Endothelial cell of umbilical vein (primary cell): ENCODE measurements at regions not wholly inside any gene's neighbourhood (a gene's known extent, or its start where the extent isn't known, plus 50 kb on each side); places are given as distances from the start of the nearest gene placed in this dataset.

ENCODE experiments used
- BruUV-seq: library from RNA; stranded (reverse); fragments of 400-500 nt; replicated peaks from 2 replicates; lab custom pipeline; 2021; lab: Mats Ljungman, UMichigan
- CTCF ChIA-PET: fragments of 300-600, 350-600 bp; sonication (Branson Sonifier 250); formaldehyde crosslinking; loops from one replicate; lab custom pipeline; 2021; ENCODE audit warnings: antibody characterized with exemption, inconsistent platforms; lab: Charles Lee
- POLR2A ChIA-PET: fragments of 300-600, 350-600 bp; sonication (Branson Sonifier 250); formaldehyde crosslinking; loops from one replicate; lab custom pipeline; 2021; ENCODE audit warnings: antibody characterized with exemption, inconsistent platforms; lab: Charles Lee
- DNase-seq: peaks from one replicate; pipeline ENCODE4 v3.0.0-alpha.2; 2011; ENCODE audit warnings: low read depth, low spot score
- FAIRE-seq: peaks from 2 replicates; lab custom pipeline; 2011; peaks lifted over from hg19 to GRCh38; lab: Jason Lieb, UNC
- H2AFZ ChIP-seq: 2 replicates; pipeline ENCODE4 v1.6.0; 2012; ENCODE audit warnings: low read depth, low read length, control low read depth, inconsistent platforms
- H3K27ac ChIP-seq: 2 replicates; pipeline ENCODE4 v1.5.1; 2011; ENCODE audit warnings: low read depth, mild to moderate bottlenecking, control low read depth, low read length, moderate library complexity; ENCODE audit not compliant: insufficient read depth
- H3K27me3 ChIP-seq, 2 experiments: 2 replicates each; pipeline versions ENCODE4 v1.6.0 to v1.6.1; 2011; ENCODE audit warnings: low read length in 2 of 2, mixed read lengths in 1 of 2; ENCODE audit not compliant: control insufficient read depth in 2 of 2, insufficient read depth in 2 of 2
- H3K36me3 ChIP-seq, 2 experiments: 2 replicates in 1 of 2; 3 replicates in 1 of 2; pipeline ENCODE4 v1.5.1; 2011; ENCODE audit warnings: low read length in 2 of 2, mild to moderate bottlenecking in 1 of 2, moderate library complexity in 1 of 2; ENCODE audit not compliant: control insufficient read depth in 2 of 2, insufficient read depth in 2 of 2; ENCODE audit errors: extremely low read depth in 1 of 2
- H3K4me1 ChIP-seq: 3 replicates; pipeline ENCODE4 v1.5.1; 2011; ENCODE audit warnings: mild to moderate bottlenecking, low read length; ENCODE audit not compliant: control insufficient read depth, insufficient read depth; ENCODE audit errors: extremely low read depth
- H3K4me2 ChIP-seq: 2 replicates; pipeline ENCODE4 v1.6.1; 2011; ENCODE audit warnings: low read length, control low read depth, mixed read lengths; ENCODE audit not compliant: insufficient read depth
- H3K4me3 ChIP-seq, 3 experiments: fragments of 200-600 bp in 1 of 3; sonication (generic), shearing (Covaris generic) in 1 of 3; replicated peaks in 1 of 3; 2 replicates each; pipeline ENCODE4 v1.5.1; 2011 to 2016; ENCODE audit warnings: control low read depth in 3 of 3, low read length in 3 of 3, mild to moderate bottlenecking in 2 of 3, inconsistent platforms in 1 of 3, low read depth in 1 of 3, moderate library complexity in 1 of 3; ENCODE audit not compliant: insufficient read depth in 1 of 3
- H3K79me2 ChIP-seq: 2 replicates; pipeline ENCODE4 v1.6.0; 2012; ENCODE audit warnings: low read length, inconsistent platforms; ENCODE audit not compliant: control insufficient read depth, insufficient read depth
- H3K9ac ChIP-seq: replicated peaks from 2 replicates; pipeline ENCODE3; 2011; ENCODE audit warnings: low read length, control low read depth; ENCODE audit not compliant: insufficient read depth; ENCODE audit errors: extremely low read depth
- H3K9me1 ChIP-seq: replicated peaks from 3 replicates; pipeline ENCODE4 v1.6.0; 2011; ENCODE audit warnings: mild to moderate bottlenecking, low read length; ENCODE audit not compliant: control insufficient read depth, insufficient read depth; ENCODE audit errors: extremely low read depth
- H3K9me3 ChIP-seq: replicated peaks from 2 replicates; pipeline ENCODE4 v1.5.1; 2012; ENCODE audit warnings: low read length, inconsistent platforms; ENCODE audit not compliant: control insufficient read depth, insufficient read depth
- H4K20me1 ChIP-seq: replicated peaks from 2 replicates; pipeline ENCODE3; 2011; ENCODE audit warnings: mild to moderate bottlenecking, low read length; ENCODE audit not compliant: control insufficient read depth, insufficient read depth; ENCODE audit errors: extremely low read depth
- CTCF ChIP-seq, 2 donors: IDR thresholded peaks; 1 replicate in 1 of 2; 2 replicates in 1 of 2; pipeline ENCODE4 v1.5.1; 2011; ENCODE audit warnings: low read length in 2 of 2, mild to moderate bottlenecking in 2 of 2, moderate library complexity in 2 of 2, control low read depth in 1 of 2, inconsistent platforms in 1 of 2, low read depth in 1 of 2; ENCODE audit not compliant: insufficient read depth in 1 of 2; ENCODE audit errors: extremely low read depth in 1 of 2
- EZH2 ChIP-seq: IDR thresholded peaks from 2 replicates; pipeline ENCODE4 v1.6.1; 2012; ENCODE audit warnings: borderline replicate concordance, low read depth, mild to moderate bottlenecking, moderate library complexity, low read length, inconsistent platforms; ENCODE audit not compliant: severe bottlenecking
- FOS ChIP-seq: IDR thresholded peaks from 2 replicates; pipeline ENCODE4 v1.6.1; 2011; ENCODE audit warnings: mild to moderate bottlenecking, low read length, moderate library complexity, borderline replicate concordance; ENCODE audit not compliant: insufficient read depth
- GATA2 ChIP-seq: IDR thresholded peaks from 2 replicates; pipeline ENCODE4 v1.7.0; 2011; ENCODE audit warnings: low read depth, mild to moderate bottlenecking, moderate library complexity, mixed read lengths, low read length; ENCODE audit not compliant: insufficient read length, insufficient read depth
- JUN ChIP-seq: IDR thresholded peaks from 2 replicates; pipeline ENCODE4 v1.6.1; 2011; ENCODE audit warnings: borderline replicate concordance, low read depth; ENCODE audit not compliant: insufficient read length, insufficient read depth
- MAX ChIP-seq: IDR thresholded peaks from 2 replicates; pipeline ENCODE4 v1.6.1; 2011; ENCODE audit not compliant: insufficient read depth, insufficient read length
- MYC ChIP-seq: IDR thresholded peaks from one replicate; pipeline ENCODE4 v1.6.1; 2011; ENCODE audit warnings: mild to moderate bottlenecking, low read depth, low read length
- POLR2A ChIP-seq: IDR thresholded peaks from 2 replicates; pipeline ENCODE4 v1.6.1; 2012; ENCODE audit warnings: low read depth, mild to moderate bottlenecking, control low read depth, low read length
- POLR2AphosphoS5 ChIP-seq: IDR thresholded peaks from 2 replicates; pipeline ENCODE4 v1.6.1; 2012; ENCODE audit warnings: low read depth, mild to moderate bottlenecking, control low read depth, low read length, moderate library complexity; ENCODE audit not compliant: insufficient read depth
- dilution Hi-C: fragments of 300-500 bp; cut with MboI; formaldehyde crosslinking; loops from one replicate; pipeline ENCODE4 v1.15.0; 2019; ENCODE audit warnings: low sequenced_read_pairs; ENCODE audit not compliant: extremely low pct_ligation_motif_present
- intact Hi-C: fragments of 100-400 bp; cut with micrococcal nuclease; formaldehyde crosslinking; loops from one replicate; pipeline ENCODE4 v1.10.0; 2022

- CTCF ChIA-PET = no interaction called here
- intact Hi-C loops (no loop called here), dilution Hi-C loops (no loop called here)
- Histone ChIP-seq H3K4me3 (no peak overlapping the region), H3K79me2 (no peaks in the 10 kb centered on the region), H3K4me2 (no peak overlapping the region), H3K4me1 (no peaks in the 10 kb centered on the region), H3K9me3 (peaks cover 4% of the 10 kb centered on the region), H3K27ac (no peak overlapping the region), H4K20me1 (no peaks in the 10 kb centered on the region), H3K27me3 (no peaks in the 10 kb centered on the region), H3K9ac (no peak overlapping the region), H2AFZ (no peak overlapping the region), H3K36me3 (no peaks in the 10 kb centered on the region), H3K9me1 (no peaks in the 10 kb centered on the region)
- POLR2A ChIA-PET = no interaction called here
- DNase-seq = no peak
- BruUV-seq = no TSS peak
- FAIRE-seq = no peak
- no peak for TF ChIP-seq CTCF (IDR thresholded peaks at IDR 0.05; ENCODE audit: extremely low read depth in 1 of 2, insufficient read depth in 1 of 2, low read depth in 1 of 2, low read length in 2 of 2)
- TF ChIP-seq JUN = no peak
- TF ChIP-seq GATA2 = no peak
- TF ChIP-seq MYC = no peak
- no peak for TF ChIP-seq MAX
- no peak for TF ChIP-seq EZH2
- no peak for TF ChIP-seq POLR2A
- no peak for TF ChIP-seq FOS
- no peak for TF ChIP-seq POLR2AphosphoS5
Measured at GRCh38 chr16:17965133-17965900, 371.2 kb downstream of the NPIPA8 start.
